Stimulated activated CD4-positive, alpha-beta T cell treated with anti-CD3 and anti-CD28 coated beads, Interleukin-2, amount 100 ng/mL, for 48 hours (primary cell): ENCODE measurements at regions not wholly inside any gene's neighbourhood (a gene's known extent, or its start where the extent isn't known, plus 50 kb on each side); places are given as distances from the start of the nearest gene placed in this dataset.

Source experiments
- DNase-seq, 2 donors: peaks; one replicate each; pipeline ENCODE4 v3.0.0-alpha.2; 2020

DNA sequence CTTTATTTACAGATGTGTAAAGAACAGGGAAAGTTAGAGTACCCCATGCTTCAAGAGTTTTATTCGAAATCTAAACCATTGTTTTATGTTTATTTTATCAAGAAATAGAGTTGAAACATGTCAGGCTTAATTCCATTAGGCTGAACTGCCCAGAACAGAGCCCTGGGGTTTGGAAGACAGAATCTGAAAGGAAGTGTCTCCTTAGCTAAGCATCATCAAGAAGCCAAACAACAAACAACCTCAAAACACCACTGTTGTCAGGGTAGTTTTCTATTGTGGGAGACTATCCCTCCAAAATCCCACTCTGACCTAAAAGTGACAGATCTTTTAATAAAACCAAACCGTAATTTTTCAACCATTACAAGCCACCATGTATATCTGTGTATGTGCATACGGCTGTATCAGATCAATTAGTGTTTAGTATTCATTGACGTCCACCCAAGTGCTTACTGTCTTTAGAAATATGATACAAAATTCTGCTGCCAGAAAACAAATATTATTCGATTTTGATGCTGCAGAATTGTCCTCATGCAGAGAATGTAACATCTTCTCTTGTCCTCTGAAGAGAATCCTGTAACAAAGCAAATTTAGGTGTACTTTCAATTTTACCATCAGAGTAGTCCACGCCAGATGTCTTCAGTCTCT lies 271.9 kb upstream of the TMEM161B start:
- DNase-seq, result no peak

DNA sequence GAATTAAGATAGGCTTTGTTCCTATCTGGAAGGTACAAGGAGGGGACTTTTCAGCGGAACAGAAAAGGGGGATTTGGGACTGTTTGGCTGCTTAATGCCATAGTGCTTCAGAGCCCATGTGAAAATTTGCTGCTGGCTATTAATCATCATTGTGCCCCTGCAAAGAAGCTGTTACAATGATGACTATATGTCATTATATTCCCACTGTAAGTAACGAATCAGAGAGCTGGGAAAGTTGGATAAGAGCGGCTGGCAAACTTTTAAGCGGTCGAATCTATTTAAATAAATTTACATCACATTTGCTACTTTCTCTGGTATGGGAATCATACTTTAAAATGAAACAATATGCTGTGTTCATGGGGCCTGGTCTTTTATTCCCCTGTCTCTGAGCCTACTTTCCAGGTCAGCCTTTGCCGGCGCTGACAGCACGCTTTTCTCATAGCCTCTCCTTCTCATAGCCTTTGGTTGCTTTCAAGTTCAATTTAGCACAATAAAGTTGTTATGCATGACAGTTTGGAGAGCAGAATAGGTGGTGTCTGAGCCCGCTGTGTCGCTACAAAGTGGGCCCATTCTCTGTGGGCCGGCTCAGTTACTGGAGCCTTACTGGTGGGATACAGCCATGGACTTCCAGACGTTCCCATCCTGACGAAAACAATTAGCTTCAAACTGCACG lies 271.2 kb upstream of the TMEM161B start:
- DNase-seq, result no peak

DNA sequence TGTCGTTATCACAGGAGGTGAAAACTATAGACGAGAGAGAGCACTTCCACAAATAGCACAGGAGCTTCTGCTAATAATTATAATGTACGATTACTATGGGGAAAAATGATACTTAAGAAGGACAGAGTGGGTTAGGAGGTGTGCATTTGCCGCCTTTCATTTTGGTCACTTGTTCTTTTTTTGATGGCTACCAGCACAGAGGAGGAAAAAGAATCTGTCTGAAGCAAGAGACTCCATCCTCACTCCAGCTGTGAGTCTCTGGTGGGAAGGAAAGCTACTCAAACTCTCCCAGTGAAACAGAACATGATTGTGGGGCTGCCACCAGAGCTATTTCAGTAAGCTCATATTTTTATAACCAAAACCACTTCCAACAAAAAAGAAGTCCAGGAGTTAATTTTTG lies 270.4 kb upstream of the TMEM161B start:
- no peak for DNase-seq

DNA sequence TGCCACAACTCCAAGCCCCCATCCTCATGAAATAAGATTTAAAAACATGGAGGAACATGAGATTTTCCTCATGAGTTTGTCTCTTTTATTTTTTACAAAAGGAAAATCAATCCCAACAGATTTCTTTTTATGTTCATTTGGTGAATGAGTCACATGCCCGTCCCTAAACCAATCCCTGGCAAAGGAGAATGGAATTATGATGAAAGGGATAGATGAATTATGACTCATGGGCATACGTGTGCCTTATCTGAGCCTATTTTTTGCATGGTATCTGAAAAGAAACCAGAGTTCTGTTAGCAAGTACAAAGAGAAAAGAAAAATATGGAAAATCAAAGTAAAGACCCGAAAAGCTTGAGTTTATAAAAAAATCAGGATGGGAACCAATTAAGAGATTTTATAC lies 267.5 kb upstream of the TMEM161B start:
- DNase-seq, result no peak

DNA sequence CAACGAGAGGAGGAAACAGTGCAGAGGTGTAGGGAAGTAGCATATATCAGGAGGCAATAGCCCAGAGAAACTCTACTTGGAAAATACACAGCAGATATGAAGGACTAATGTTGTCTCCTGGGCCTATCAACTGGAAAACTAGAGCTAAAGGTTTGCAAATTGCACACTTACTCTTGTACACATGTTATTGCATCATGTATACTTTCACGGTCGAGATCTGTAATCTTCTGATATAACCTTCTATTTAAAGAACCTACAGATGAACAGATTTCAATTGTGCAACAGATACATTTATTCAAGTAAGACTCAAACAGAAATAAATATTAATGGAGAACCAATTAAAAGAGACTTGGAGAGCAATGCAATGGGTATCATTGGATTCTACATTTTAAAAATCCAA lies 256.3 kb upstream of the TMEM161B start:
- no peak for DNase-seq

DNA sequence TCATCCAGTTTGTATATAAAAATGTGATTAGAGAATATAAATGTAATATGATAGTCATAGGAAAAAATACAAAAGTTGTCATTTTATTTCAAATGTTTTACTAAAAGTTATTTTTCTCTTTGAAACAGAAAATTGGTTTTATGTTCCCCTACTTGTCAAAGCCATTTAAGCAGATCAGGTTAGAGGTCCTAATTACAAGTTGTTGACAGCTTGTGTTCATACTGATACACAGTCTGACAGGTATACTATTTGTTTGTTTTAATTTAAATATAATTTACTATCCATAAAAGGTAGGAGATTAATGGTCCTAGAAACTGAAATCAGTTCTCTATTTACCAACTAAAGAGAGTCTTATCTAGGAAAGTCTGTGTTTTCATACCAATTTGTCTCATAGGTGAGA lies 250.4 kb upstream of the TMEM161B start:
- DNase-seq, result no peak

DNA sequence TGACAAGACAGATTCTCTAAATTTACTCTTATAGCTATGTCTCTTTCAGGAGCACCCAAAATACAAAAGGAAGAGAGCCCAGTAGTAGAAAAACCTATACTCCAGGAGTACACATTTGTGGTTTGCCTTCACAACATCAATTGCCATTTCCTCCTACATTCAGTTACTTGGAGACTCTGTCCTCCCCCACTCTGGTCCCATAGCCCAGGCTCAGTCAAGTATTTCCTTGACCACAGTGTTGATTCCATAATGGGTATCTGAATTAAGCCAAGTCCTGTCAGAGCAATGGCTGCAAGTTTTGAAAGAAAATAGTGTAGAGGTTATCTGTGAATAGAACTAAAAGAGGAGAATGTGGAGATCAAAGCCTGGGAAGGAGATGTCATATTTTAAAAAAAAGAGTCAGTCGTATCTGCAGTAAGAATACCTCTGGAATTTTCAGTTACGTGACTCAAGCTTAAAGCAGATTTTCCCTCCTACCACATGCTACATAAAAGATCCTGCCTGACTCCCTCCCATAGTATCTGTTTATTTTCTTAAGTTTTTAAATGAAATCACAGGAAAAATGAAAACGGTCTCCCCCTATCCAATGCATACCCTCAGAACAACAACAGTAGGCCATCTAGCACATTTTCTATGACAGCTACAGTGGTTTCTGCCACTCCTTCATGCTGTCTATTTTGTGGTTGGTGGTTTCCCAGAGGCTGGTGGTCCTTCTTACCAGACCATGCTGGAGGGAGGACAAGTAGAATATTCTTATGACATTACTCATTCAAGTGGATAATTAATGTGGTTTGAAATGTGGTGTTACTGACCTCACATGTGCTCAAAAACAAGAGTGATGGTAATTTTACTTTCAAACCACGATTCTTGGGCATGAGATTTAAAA lies 249.7 kb upstream of the TMEM161B start:
- no peak for DNase-seq

DNA sequence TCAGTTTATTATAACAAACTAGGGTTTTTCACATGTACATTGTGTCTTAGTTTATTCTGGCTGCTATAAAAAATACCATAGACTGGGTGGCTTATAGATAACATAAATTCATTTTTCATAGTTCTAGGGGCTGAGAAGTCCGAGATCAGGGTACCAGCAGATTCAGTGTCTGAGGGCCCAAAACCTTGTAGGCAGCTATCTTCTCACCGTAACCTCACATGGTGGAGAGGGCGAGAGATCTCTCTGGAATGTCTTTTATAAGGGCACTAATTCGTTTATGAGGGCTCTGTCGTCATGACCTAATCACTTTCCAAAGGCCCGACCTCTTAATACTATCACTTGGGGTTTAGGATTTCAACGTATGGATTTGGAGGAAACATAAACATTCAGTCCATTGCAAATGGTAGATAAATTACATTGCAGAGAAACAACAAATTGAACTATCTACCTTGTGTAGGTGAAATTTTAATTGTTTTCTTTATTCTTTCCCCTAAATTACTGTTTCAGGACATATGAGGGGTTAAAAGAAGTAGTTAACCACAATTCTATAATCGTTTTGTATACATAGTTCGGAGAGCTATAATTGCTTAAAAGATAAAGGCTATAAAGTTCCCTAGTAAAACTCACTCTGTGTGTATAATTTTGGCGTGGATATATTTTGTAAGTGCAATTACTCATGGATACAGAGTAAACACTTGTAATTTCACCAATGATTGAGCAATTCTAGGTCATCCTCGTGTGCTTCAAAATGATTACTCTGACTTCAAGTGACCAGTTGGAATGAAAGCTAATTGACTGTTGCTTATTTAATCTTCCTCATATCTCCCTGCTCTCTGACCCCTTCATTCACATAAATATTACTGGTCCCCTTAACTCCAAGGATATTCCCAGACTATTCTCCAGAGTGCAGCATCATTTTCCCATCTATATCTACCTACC lies 247.5 kb upstream of the TMEM161B start:
- no peak for DNase-seq

DNA sequence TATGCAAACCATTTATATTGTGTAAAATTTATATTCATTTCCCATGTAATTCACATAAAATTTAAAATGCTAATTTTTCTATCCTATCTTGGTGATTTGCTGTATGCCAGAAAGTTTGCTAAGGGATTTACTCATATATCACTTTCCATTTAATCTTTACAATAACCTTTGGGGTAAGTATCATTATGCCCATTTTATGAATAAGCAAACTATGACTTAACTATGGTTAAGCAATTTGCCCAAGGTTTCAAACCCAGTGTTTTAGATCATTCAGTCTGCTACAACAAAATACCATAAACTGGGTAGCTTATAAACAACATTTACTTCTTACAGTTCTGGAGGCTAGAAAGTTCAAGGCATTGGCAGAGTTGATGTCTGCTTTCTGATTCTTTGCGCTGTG lies 246.4 kb upstream of the TMEM161B start:
- no peak for DNase-seq

DNA sequence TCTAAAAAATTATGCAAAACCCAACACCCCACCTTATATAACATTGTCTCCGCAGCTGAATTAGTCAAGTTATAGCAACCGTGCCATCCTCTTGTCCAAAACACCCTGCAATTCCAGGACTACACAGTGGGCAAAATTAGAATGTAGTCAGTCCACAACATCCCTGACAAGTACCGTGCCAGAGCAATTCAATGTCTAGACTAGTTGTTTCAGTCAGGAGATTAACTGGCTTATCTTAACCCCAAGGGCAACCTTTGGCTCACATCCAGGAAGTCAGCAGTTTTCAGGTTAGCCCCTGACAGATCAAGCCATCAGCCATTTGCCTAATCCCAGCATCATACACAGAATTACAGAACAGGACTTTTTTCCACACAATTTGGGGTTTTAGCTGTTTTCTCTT lies 240.8 kb upstream of the TMEM161B start:
- no peak for DNase-seq

DNA sequence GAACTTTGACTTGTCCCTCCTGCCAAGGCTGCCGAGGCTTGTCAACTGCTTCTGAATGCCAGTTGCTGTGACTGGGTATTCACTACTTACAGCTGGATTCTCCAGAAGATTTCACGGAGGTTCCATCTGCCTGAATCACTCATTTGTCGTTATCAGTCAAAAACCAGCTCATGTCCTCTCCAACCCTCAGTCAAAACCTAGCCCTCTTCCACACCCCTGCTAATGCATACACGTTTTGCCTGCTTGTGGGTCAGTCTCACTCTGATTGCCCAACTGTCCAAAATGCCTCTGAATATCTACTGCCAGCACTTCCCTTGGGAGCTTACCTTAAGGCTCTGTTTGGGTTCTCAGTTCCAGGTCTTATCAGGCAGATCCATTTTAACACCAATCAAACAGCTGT lies 238.6 kb upstream of the TMEM161B start:
- no peak for DNase-seq

DNA sequence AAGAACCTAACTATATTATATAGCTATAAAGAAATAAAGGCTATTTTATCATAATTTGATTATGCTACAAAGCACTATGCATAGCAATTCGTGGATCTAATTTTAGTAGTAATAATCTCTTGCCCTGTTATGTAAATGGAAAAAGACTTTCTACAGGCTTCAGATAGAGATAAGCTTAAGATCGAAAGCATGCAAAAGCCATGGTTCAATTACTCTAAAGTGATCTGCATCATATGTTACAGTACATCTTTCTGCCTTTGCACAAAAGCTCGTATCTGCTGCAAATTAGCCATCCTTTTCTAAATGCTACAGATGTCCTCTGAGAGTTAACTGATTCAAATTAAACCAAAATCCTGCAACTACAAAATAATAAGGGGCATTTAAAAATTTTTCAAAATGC lies 234.8 kb upstream of the TMEM161B start:
- no peak for DNase-seq

DNA sequence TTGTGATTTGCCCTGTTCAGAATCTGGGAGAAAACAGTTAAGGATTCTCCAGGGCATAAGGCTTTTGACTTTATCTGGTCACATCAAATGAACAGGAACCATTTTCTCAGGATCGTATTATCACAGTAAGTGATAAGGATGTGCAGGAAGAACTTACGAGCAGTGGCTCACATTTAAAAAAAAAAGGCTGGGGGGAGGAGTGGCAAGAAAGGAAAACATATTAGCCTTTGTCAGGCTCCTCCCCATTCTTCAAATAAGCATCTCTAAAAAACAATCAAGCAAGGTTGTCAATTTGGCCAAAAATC lies 234.3 kb upstream of the TMEM161B start:
- no peak for DNase-seq

DNA sequence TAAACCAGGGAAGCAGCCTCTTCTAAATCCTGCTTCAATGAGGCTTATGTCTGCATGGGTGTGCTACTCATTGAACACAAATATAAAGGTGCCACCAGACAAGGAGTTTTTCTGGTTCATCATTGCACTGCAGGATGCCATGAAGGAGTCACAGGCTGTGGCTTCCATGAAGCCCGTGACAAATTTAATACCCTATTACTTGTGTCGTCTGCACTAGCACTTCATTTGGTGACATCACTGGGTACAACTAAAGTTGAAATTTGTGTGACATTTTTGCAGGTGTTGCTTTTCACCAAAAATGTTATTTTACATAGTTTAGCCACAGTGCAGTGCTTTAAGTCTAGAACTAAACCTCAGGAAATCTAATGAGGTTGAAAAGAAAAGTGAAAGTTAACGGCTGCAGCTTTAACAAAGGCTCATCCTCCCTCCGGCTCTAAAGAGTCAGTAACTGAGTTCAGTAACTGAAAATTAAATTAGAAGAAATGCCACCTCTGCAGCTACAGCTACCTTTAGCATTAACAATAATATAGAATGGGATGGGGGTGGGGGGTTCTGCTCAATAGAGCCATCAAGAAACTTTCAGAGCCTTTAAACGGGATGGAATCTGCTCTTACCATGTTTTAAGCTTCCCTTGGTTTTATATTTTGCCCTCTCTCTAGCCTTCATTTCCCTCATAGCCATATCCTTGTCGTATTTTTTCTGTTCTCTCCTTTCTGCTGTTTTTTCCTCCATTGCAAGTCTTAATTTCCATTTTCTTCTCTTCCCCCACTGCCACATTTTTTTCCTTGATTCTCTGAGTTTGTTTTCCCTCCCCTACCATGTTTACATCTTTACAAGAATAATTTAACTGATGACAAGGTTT lies 233.8 kb upstream of the TMEM161B start:
- no peak for DNase-seq

DNA sequence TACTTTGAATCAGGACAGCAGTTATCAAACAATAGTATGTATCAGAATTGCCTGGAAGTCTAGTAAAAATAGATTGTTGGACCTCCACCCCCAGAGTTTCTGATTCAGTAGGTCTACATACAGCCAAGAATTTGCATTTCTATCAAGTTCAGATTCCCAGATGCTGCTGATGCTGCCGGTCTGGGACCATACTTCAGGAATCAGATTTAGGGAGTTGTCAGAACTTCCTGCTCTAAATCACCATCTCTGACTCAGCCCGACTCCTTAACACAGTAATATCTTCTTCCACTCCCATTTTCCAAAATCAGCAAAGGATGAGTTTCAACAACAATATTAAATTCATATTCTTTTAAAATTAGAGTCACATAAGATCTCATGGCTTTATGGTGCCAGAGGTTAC lies 227.2 kb upstream of the TMEM161B start:
- DNase-seq, result no peak

DNA sequence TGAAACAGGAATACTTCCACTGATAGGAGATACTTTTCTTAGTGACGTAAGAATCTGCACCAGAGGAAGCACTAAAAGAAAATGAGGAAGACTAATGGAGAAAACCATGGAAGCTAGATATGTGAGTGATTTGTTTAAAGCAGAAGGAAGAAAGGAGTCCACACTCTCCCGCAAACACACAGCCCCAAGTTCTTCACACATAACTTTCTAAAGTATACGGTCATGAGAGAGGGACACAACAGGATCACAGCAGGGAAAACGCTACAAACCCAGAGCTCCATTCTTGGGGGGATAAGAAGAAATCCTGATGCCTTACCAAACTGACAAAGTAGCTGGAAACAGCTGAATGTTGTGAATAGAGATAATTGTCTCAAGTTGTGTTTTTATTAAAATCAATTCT lies 222.2 kb upstream of the TMEM161B start:
- DNase-seq, result no peak

DNA sequence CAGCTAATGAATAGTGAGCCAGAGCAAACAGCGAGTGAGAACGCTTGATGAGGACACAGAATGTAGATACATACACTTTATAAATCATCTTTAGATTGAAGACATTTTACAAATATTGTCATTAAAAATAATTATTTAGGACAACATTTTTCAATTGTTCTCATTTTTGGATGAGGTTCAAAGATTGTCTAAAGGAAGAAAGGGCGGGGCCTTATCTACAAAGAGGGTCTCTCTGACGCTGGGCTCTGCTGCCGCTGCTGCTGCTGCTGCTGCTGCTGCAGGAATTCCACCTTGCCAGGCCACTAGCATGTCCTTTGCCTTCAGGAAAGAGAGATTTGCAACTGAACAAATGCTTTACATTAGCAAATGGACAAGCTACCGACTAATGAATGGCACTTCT lies 220.7 kb upstream of the TMEM161B start:
- DNase-seq, result no peak

DNA sequence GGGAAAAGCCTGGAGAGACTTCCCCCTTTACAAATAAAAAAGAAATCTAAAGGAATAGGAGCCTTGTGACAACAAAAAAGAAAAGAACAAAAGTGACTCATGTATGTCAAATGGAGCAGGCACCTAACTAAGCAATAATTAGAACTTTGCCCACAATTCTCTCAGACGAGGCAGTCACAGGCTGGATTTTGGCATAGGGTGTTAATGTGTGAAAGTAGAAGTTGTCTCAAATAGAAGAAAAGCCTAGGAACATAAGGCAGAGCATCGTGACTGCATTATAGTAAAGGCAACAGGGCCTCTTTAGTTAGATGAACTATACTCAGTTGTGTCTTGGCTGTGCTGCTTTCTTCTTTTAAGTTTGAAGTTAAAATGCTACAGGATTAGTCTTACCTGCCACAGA lies 219.9 kb upstream of the TMEM161B start:
- DNase-seq, result no peak

DNA sequence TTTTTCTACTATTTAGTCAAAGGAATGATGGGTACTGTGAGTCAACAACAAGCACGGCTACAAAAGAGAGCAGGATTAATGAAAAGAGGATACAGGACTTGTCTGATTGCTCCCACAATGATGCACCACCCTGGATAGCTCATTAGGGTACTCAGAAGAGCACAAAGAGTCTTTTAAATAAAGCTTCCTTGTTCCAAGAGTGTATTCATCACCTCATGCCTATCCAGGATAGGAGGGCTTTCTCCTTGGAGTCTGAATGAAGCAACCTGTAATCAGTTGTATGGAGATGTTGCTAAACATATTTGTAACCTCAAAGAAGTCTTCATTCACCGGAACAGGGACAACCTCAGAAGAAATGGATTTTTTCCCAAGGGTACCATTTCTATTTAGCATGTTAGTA lies 219.5 kb upstream of the TMEM161B start:
- no peak for DNase-seq

DNA sequence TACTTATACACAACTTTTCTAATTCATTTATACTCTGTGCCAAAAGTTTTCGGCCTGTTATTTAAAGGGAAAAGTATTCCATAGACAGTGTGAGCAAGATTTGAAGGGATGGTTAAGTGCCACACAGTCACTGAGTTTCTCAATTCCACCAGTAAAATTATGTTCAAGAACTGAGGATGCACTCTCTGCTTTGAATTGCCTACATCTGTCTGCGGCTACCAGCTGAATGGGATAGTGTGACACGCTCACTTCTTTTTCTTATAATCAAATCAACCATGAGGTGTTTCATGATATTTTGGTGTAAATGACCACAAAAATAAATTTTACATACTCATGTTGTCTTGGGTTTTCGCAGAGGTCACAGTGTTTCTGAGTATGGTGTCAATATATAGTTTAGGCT lies 218.4 kb upstream of the TMEM161B start:
- no peak for DNase-seq

DNA sequence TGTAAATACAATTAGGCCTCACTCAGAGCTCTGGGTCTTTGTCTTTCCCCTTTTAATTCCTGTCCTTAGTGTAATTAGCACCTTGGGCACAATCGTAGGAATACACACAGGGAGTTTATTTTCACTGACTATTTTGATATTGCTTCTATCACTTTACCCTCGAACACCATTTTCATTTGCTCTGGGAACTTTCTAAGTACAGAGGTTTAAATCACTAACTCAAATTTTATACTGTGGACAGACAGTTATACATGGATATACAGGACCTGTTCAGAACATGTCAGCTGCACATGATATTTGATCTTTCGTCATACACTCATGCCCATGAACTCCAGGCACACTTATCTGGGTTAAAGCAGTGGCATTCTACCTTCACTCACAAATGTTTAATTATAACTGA lies 217.8 kb upstream of the TMEM161B start:
- DNase-seq, result no peak

DNA sequence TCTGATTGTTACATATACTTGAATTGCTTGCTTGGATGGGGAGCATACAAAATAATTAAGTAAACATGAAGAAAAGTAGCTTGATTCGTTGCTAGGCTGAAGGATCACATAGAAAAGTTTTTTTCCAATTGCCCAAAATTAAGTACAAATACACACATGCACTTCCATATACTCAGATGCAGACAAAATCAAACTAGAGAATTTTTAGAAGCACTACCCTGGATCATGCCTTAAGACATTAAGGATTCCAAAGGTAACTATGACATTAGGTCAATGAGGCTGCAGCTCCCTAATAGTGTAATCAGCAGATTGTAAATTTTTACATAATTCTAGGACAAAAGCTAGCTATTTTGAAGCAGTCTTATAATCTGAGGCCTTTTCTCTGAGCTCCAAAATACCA lies 216.9 kb upstream of the TMEM161B start:
- no peak for DNase-seq
